Stimulated activated CD8-positive, alpha-beta memory T cell treated with anti-CD3 and anti-CD28 coated beads, Interleukin-12 subunit alpha, Interleukin-12 subunit beta, amount 100 ng/mL, for 24 hours (primary cell): ENCODE measurements at regions not wholly inside any gene's neighbourhood (a gene's known extent, or its start where the extent isn't known, plus 50 kb on each side); places are given as distances from the start of the nearest gene placed in this dataset.
A peak's percentile ranks its signal among the peaks of the same experiment; 100 is the strongest.

Experiments used
- DNase-seq: peaks from one replicate; pipeline ENCODE4 v3.0.0-alpha.2; 2020; ENCODE audit errors: extremely low read depth

DNA sequence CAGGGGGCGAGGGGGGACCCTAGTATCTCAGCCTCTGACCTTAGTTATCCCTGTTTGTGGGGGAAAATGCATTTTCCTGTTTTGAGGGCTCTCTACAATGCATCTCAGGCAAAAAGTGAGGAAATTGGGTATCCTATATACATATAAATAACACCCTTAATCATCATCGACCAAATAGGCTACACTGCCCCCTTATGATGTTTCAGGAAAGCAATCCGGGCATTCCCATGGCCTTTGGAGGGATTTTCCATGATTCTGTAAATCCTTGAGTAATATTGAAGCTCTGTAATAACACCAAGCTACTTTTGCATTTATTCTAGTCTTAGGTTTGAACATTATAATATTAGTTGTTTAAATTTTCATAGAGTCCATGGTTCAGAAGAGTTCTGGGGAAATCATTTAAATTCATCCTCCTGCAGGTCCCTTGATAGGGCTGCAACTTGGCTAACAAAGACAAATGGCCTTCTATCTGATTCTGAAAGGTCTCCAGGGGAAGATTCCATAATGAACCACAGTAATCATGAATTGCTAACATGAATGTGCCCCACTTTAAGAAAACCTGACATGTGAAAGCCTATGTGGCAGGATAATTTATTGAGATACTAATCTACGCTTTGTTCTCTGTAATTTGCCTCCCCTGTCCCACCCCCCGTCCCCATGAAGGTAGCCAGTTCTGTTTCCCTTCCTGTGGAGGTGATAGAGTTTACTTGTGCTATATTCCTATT lies 91.5 kb upstream of the SCOC start:
- DNase-seq, result no peak

GRCh38 chr4:140277576-140277975 lies 95.9 kb upstream of the SCOC start:
- DNase-seq, result no peak

DNA sequence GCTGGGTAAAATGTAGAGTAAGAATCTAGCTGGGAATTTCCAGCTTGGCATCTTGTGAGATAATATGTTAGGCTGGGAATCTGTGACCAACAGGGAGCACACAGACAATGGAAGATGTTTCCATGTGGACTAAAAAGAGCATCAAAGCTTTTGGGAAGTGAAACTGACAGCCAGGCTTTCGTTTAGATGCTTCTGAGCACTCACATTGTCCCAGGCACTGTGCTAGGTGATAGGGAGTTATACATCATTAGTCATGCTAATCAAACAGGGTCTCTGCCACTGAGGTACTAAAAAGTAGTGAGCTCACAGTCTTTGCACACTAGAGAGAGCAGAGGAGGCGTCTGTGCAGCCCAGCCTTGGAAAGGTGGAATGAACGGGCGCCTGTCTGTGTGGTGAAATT lies 101.9 kb upstream of the SCOC start:
- DNase-seq, result no peak

- no peak for DNase-seq
Measured at GRCh38 chr4:140269369-140269768, 104.1 kb upstream of the SCOC start.

- no peak for DNase-seq
Measured at GRCh38 chr4:140268186-140268841, 105.1 kb upstream of the SCOC start.

GRCh38 chr4:140267576-140267975 lies 105.9 kb upstream of the SCOC start:
- DNase-seq, result no peak

DNA sequence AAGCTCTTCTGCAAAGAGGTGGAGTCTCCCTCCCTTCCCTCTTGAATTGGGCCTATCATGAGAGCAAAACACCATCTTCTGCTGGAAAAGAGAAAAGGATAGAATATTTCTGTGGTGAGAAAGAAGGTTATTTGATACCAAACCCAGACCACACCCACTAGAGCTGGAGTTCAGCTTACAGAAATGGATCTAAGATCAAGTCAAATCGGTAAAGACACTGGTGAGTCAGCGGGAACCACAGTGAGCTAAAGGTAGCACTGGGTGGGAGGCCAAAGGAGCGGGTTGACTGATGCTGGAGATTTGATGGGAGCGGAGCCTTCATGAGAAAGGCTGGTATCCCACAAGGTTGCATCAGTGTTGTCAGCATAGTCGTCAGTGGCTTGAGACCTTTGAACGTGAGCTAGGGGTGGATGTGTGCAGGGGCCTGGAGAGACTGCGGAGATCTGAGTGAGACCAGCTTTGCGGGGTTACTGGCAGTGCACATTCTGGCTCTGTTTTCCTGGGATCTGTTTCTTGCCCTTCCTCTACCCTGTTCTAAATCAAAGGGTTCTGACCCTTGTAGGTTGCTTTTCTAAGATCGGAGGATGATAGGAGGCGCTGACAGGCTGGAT lies 106.4 kb upstream of the SCOC start:
- no peak for DNase-seq

- DNase-seq, result no peak
Measured at GRCh38 chr4:140260227-140260626, 106.2 kb upstream of the MAML3 start.

- DNase-seq, result no peak
Measured at GRCh38 chr4:140258476-140258875, 104.5 kb upstream of the MAML3 start.

- DNase-seq, result no peak
Measured at GRCh38 chr4:140257461-140258305, 103.7 kb upstream of the MAML3 start.

DNA sequence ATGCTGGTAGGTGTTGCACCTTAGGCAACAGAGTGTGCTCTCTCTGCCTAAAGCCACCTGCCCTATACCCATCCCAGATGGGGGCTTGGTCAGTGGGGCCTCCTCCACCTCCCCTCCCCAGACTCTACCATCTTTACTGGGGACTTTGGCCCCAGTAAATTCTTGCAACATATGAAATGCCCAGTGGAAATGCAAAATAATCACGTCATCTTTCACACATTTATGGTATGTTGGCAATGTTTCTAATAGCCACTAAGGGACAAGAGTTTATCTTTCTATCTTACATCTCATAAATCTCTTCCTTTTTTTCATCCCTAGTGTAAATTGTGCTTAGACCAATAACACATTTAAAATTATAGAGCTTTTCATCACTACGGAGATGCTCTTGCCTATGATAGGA lies 103.0 kb upstream of the MAML3 start:
- DNase-seq, result no peak

- no peak for DNase-seq
Measured at GRCh38 chr4:140256335-140256734, 102.4 kb upstream of the MAML3 start.

DNA sequence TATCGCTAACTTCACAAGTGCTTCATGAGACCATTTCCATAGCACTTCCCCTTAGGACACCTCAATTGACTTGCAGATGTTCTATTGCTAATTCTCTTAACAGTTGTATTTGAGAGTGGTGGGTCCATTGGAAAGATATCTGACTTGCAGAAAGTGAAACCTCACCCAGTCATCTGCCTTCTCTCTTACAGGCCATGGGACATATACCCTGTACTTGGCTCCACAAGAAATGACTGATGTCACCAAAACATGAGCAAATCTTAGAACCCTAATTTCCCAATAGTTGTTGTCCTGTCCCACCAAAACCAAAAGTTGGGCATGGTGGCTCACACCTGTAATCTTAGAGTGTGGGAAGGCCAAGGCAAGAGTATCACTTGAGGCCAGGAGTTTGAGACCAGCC lies 101.9 kb upstream of the MAML3 start:
- no peak for DNase-seq

DNA sequence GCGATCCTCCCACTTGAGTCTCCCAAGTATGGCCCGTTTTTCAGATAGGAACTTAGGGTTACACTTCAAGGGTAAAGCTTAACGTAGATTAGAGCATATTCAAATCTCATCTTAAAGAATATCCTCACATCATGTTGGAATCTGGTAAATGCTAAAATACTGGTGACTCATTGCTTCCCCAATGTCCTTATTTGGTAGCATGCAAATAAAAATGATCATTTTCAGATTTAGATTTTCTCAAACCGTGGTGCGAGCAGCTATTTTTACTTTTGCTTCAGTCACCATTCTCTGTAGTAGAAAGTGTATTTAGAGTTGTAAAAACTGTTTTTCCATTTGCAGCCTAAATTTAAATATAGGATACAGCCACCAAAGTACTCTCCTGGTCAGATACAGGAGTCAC lies 101.5 kb upstream of the MAML3 start:
- DNase-seq, result no peak

- no peak for DNase-seq
Measured at GRCh38 chr4:140254651-140255299, 100.8 kb upstream of the MAML3 start.

DNA sequence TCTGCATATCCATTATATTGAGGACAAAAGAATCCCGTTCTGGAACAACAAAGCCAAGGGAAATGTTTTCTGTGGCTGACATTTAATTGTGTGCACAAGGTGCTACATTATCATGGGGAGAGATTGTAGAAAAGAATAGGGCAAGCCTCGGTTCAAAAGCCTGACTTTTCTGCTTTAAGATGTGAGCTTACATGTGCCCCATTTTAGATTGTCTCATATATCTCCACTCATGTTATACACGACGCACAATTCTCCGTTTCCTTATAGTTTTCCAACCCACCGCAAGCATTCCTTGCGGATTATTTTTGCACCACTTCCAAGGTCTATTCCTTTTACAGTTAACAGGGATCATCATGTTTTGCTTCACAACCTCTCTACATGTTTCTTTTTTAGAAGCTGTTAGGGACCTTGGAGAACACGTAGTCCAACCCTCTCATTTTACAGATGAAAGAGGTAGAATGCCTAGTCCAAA lies 99.6 kb upstream of the MAML3 start:
- no peak for DNase-seq

GRCh38 chr4:140252742-140253555 lies 99.0 kb upstream of the MAML3 start:
- peak; percentile 21 for DNase-seq

DNA sequence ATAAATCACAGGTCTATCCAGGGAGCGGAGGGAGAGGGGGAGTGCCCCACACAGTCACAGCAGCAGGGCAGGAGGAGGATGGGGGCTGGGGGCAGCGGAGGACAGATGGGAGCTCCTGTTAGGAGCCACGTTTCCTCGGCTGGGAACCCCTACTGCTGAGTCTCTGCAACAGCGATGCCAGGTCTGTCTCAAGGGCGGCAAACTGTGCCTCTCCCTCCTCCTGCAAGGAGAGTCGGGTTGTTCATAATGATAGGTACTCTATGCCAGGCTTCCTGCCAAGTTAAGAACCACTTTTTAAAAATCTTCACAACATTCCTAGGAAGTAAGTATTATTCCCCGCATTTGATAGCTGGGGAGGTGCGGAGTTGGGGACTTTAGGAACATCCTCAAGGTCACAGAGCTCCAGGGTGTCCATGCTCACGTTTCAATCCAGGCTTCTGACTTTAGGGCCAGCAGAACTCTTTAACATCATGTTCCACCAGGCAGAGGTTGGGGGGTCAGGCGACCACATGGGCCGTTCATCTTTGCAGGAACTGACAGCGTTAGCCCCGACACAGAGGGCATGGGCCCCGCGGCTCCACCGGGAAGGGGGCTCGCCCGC lies 98.3 kb upstream of the MAML3 start:
- no peak for DNase-seq

DNA sequence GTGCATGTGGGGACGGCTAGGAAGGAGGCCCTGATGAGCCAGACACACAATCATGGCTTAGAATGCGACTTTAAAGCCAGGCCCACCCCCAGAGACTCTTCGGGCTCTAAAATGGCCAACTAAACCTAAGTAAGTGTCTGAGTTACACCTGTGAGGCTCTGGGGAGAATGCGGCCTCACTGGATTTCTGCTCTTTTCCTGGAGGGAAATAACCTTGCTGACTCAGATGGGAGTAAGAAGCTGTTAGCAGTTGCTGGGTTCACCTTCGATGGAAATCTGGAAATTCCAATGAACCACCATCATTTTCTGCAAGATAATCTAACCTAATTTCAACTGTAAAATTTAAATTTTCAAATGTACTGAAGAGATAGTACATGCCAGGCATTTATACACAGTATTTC lies 97.6 kb upstream of the MAML3 start:
- DNase-seq, result no peak

- no peak for DNase-seq
Measured at GRCh38 chr4:140250989-140251552, 97.1 kb upstream of the MAML3 start.
